ENCODE measurements at regions not wholly inside any gene's neighbourhood (a gene's known extent, or its start where the extent isn't known, plus 50 kb on each side); places are given as distances from the start of the nearest gene placed in this dataset.

DNA sequence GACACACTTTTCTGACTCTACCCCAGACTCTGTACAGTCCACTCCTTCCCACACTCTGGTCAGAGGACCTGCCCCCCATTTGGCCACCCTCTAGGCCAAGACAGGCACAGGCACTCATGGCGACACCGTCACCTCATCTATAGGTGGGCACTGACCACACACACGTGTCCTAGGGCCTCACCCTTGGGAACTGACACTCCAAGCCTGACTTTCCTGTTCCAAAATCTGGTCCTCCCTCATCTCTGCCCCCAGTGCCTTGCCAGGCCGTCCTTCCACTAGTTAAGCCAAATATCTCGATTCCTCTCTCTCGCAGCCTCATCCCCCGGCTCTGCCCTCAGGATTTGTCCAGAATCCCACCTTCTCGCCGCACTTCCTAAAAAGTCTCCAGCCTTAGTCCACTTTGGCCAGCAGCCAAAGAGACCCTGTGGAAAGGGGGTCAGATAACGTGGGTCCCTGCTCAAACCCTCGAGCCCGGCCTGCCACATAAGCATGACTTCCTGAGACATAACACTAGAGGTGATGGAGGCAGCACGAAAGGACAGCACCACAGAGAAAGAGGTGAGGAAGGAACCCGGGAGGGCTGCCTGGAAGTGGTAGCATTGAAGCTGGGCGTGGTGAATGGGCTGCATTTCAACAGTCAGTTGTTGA lies 105.8 kb upstream of the OTOS start:
- H3K9me3 ChIP-seq (ENCODE audit: low read depth): no peaks in the 10 kb centered on the region
- H3K4me1 ChIP-seq (ENCODE audit: insufficient read depth): peaks cover 6% of the 10 kb centered on the region
- TF ChIP-seq EZH2 (IDR thresholded peaks at IDR 0.05; ENCODE audit: insufficient read depth, poor library complexity, severe bottlenecking): no peak
- TF ChIP-seq EZH2phosphoT487 (IDR thresholded peaks at IDR 0.05; ENCODE audit: insufficient read depth, low read depth): no peak
- H3K36me3 ChIP-seq (ENCODE audit: low read depth): no peaks in the 10 kb centered on the region
- no peak overlapping the region for H2AFZ ChIP-seq
- H4K20me1 ChIP-seq (ENCODE audit: insufficient read depth): no peaks in the 10 kb centered on the region
- H3K79me2 ChIP-seq (ENCODE audit: insufficient read depth): no peaks in the 10 kb centered on the region
- H3K27ac ChIP-seq: no peak overlapping the region
- WGBS, 2 experiments (ENCODE audit: low coverage in 1 of 2, low lambda C conversion rate in 2 of 2, missing lambda C conversion rate in 2 of 2): 85 to 86% methylated on average over 15 of the region's 15 CpGs
- H3K4me3 ChIP-seq: no peak overlapping the region
- H3K9me2 ChIP-seq (ENCODE audit: insufficient read depth): no peaks in the 10 kb centered on the region
- H3K4me2 ChIP-seq (ENCODE audit: unreplicated experiment): no peak overlapping the region
- no peaks in the 10 kb centered on the region for H3F3A ChIP-seq (ENCODE audit: insufficient read depth)
- H3K27me3 ChIP-seq (replicated peaks; ENCODE audit: insufficient read depth): peaks cover 5% of the 10 kb centered on the region; the same call in 1 of the 2 replicates
- DNase-seq: no peak
- in situ Hi-C loops (cut with MboI): no loop called here
- H3K9ac ChIP-seq: no peak overlapping the region

DNA sequence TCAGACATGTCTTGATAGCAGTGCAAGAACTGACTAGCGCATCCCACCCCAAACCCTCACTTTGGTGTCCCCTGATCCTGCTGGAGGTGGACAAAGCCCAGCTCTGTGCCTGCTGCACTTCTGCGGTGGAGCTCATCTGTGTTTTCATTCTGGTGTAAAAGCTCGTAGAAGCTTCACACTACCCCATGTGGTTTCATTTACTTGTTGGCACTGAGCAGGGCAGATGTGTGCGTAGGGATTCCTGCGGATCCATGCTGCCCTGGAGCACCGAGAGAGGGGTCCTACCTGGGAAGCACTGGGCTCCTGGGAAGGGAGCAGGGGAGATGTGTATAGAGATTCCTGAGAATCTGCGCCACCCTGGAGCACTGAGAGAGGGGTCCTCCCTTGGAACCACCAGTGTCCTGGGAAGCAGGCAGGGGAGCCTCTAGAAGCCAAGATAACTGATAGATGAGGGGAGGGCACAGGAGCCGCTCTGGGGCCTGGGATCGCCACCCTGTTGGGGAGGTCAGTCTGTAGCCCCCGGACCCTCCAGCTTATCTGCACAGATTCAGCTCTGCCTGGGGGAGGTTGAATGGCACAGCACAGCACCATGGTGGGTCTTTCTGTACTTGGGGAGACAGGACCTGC lies 106.9 kb upstream of the OTOS start:
- Histone ChIP-seq H4K20me1 (ENCODE audit: insufficient read depth) (no peaks in the 10 kb centered on the region), H3K9ac (no peak overlapping the region), H3K9me2 (ENCODE audit: insufficient read depth) (no peaks in the 10 kb centered on the region), H3K4me3 (no peak overlapping the region), H3K9me3 (ENCODE audit: low read depth) (no peaks in the 10 kb centered on the region), H3K4me2 (ENCODE audit: unreplicated experiment) (no peak overlapping the region), H3K4me1 (ENCODE audit: insufficient read depth) (peaks cover 10% of the 10 kb centered on the region), H3K36me3 (ENCODE audit: low read depth) (no peaks in the 10 kb centered on the region), H2AFZ (no peak overlapping the region), H3K79me2 (ENCODE audit: insufficient read depth) (no peaks in the 10 kb centered on the region), H3K27me3 (replicated peaks; ENCODE audit: insufficient read depth) (no peaks in the 10 kb centered on the region; the same call in 1 of the 2 replicates), H3F3A (ENCODE audit: insufficient read depth) (no peaks in the 10 kb centered on the region), H3K27ac (no peak overlapping the region)
- 47% methylated on average over 9 to 10 of the region's 10 CpGs for WGBS, 2 experiments (ENCODE audit: low coverage in 1 of 2, low lambda C conversion rate in 2 of 2, missing lambda C conversion rate in 2 of 2)
- in situ Hi-C loops (cut with MboI): no loop called here
- TF ChIP-seq EZH2 (IDR thresholded peaks at IDR 0.05; ENCODE audit: insufficient read depth, poor library complexity, severe bottlenecking) (no peak), EZH2phosphoT487 (IDR thresholded peaks at IDR 0.05; ENCODE audit: insufficient read depth, low read depth) (no peak)
- DNase-seq: peak; percentile 30

DNA sequence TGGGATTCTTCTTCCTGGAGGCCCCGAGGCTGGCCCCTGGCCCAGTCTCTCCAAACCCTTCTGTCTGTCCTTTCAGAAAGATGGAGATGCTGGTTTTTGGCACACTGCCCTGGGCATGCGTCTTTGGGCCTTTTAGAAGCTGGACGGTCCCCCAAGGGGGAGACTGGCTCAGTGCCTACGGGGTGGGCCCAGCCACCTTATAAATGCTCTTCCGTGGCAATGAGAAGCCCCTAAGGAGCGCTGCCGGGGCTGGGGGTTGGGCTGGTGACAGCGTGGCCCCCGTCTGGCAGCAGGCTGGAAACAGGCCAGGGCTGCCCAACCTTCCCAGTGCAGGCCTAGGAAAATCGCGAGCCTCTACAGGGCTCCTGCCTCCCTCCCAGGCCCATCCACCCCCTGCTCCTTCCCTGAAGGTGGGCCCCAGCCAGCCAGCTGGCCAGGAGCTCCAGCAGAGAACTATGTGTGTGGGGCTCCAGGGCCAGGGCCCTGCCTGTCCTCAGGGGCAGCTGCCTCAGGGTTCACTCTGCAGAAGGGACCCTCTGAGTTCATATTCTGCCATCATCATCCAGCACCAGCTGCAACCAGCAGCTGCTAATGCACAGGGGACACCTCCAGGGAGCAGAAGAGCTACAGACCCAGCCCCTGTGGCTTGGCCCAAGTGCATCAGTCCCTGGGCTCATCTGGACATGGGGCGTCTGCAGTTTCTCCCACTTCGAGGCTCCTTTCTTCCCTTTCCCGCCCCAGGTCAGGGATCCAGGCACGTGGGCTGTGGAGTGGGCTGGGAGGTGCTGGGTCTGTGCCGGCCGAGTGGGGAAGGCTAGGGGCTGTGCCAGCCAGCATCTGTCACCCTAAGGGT lies 107.6 kb upstream of the OTOS start:
- no peak overlapping the region for H3K4me2 ChIP-seq (ENCODE audit: unreplicated experiment)
- H3K9ac ChIP-seq: no peak overlapping the region
- no peak for TF ChIP-seq EZH2 (IDR thresholded peaks at IDR 0.05; ENCODE audit: insufficient read depth, poor library complexity, severe bottlenecking)
- no peak for TF ChIP-seq EZH2phosphoT487 (IDR thresholded peaks at IDR 0.05; ENCODE audit: insufficient read depth, low read depth)
- WGBS, 2 experiments (ENCODE audit: low coverage in 1 of 2, low lambda C conversion rate in 2 of 2, missing lambda C conversion rate in 2 of 2): 44 to 49% methylated on average over 17 of the region's 17 CpGs
- H3K27ac ChIP-seq: no peak overlapping the region
- H3K36me3 ChIP-seq (ENCODE audit: low read depth): no peaks in the 10 kb centered on the region
- no peak overlapping the region for H3K4me3 ChIP-seq
- no peaks in the 10 kb centered on the region for H3K9me3 ChIP-seq (ENCODE audit: low read depth)
- no peak overlapping the region for H2AFZ ChIP-seq
- no peaks in the 10 kb centered on the region for H3K79me2 ChIP-seq (ENCODE audit: insufficient read depth)
- H3K9me2 ChIP-seq (ENCODE audit: insufficient read depth): no peaks in the 10 kb centered on the region
- no peaks in the 10 kb centered on the region; the same call in 1 of the 2 replicates for H3K27me3 ChIP-seq (replicated peaks; ENCODE audit: insufficient read depth)
- peaks cover 10% of the 10 kb centered on the region for H3K4me1 ChIP-seq (ENCODE audit: insufficient read depth)
- no peaks in the 10 kb centered on the region for H4K20me1 ChIP-seq (ENCODE audit: insufficient read depth)
- H3F3A ChIP-seq (ENCODE audit: insufficient read depth): no peaks in the 10 kb centered on the region
- in situ Hi-C loops (cut with MboI): no loop called here
- no peak for DNase-seq

- Histone ChIP-seq H4K20me1 (ENCODE audit: insufficient read depth) (no peaks in the 10 kb centered on the region), H3K36me3 (ENCODE audit: low read depth) (no peaks in the 10 kb centered on the region), H3K4me1 (ENCODE audit: insufficient read depth) (peaks cover 10% of the 10 kb centered on the region), H3K27me3 (replicated peaks; ENCODE audit: insufficient read depth) (no peaks in the 10 kb centered on the region), H3K27ac (no peak overlapping the region), H3F3A (ENCODE audit: insufficient read depth) (no peaks in the 10 kb centered on the region), H2AFZ (no peak overlapping the region), H3K4me2 (ENCODE audit: unreplicated experiment) (no peak overlapping the region), H3K4me3 (no peak overlapping the region), H3K9me2 (ENCODE audit: insufficient read depth) (no peaks in the 10 kb centered on the region), H3K9ac (no peak overlapping the region), H3K9me3 (ENCODE audit: low read depth) (no peaks in the 10 kb centered on the region), H3K79me2 (ENCODE audit: insufficient read depth) (no peaks in the 10 kb centered on the region)
- 85 to 88% methylated on average over 13 of the region's 14 CpGs for WGBS, 2 experiments (ENCODE audit: low coverage in 1 of 2, low lambda C conversion rate in 2 of 2, missing lambda C conversion rate in 2 of 2)
- no peak for TF ChIP-seq EZH2 (IDR thresholded peaks at IDR 0.05; ENCODE audit: insufficient read depth, poor library complexity, severe bottlenecking)
- no peak for TF ChIP-seq EZH2phosphoT487 (IDR thresholded peaks at IDR 0.05; ENCODE audit: insufficient read depth, low read depth)
- in situ Hi-C loops (cut with MboI): no loop called here
- DNase-seq: no peak
Measured at GRCh38 chr2:240248721-240249422, 108.4 kb upstream of the OTOS start.

Measured in GM23248 (cell line).